ENCODE measurements at regions not wholly inside any gene's neighbourhood (a gene's known extent, or its start where the extent isn't known, plus 50 kb on each side); places are given as distances from the start of the nearest gene placed in this dataset.

- Histone ChIP-seq H4K20me1 (replicated peaks; ENCODE audit: control insufficient read depth, insufficient read depth, low read length) (no peaks in the 10 kb centered on the region), H3K4me3 (no peak overlapping the region), H3K27ac (ENCODE audit: extremely low read depth, low read depth, low read length) (no peak overlapping the region), H3K79me2 (ENCODE audit: control insufficient read depth, insufficient read depth, low read length) (no peaks in the 10 kb centered on the region), H3K9ac (ENCODE audit: insufficient read depth in 1 of 2, low read depth in 2 of 2, low read length in 2 of 2) (no peak overlapping the region), H2AFZ (ENCODE audit: low read depth, low read length) (no peak overlapping the region), H3K27me3 (ENCODE audit: control insufficient read depth in 2 of 2, insufficient read depth in 2 of 2, low read length in 2 of 2) (no peaks in the 10 kb centered on the region), H3K36me3 (ENCODE audit: control insufficient read depth, insufficient read depth, low read length) (no peaks in the 10 kb centered on the region), H3K4me1 (replicated peaks in 1 of 2; ENCODE audit: control insufficient read depth in 2 of 2, insufficient read depth in 2 of 2, low read length in 2 of 2) (no peaks in the 10 kb centered on the region), H3K9me3 (replicated peaks; ENCODE audit: control insufficient read depth, insufficient read depth, low read depth, low read length) (no peaks in the 10 kb centered on the region), H3K4me2 (ENCODE audit: insufficient read depth, low read length) (no peak overlapping the region), H3K9me1 (ENCODE audit: control insufficient read depth, insufficient read depth, low read length) (no peaks in the 10 kb centered on the region)
- CTCF ChIA-PET (ENCODE audit: low intra/inter-chr PET ratio), result no interaction called here
- in situ Hi-C loops (cut with MboI), result no loop called here
- POLR2A ChIA-PET, result no interaction called here
- intact Hi-C loops (cut with micrococcal nuclease), result no loop called here
- BruUV-seq (replicated peaks), result no TSS peak
- 2% methylated on average over 5 of the region's 5 CpGs for WGBS (ENCODE audit: insufficient coverage, low coverage, missing lambda C conversion rate)
- FAIRE-seq (no peak), DNase-seq (ENCODE audit: extremely low read depth in 1 of 4, low spot score in 3 of 4) (no peak), ATAC-seq (no peak)
- TF ChIP-seq U2AF1 (optimal IDR thresholded peaks at IDR 0.05; ENCODE audit: low read depth, low read length) (no peak), CHD7 (IDR thresholded peaks at IDR 0.05; ENCODE audit: low read depth, low read length) (no peak), MIER1 (IDR thresholded peaks at IDR 0.05; ENCODE audit: low read depth) (no peak), NEUROD1 (IDR thresholded peaks at IDR 0.05; ENCODE audit: borderline replicate concordance, low read depth, low read length, partially characterized antibody) (no peak), CBX2 (IDR thresholded peaks at IDR 0.05; ENCODE audit: insufficient read depth, low read length, poor library complexity, severe bottlenecking) (no peak), POLR2H (tag; IDR thresholded peaks at IDR 0.05; ENCODE audit: low read depth) (no peak), JUND (IDR thresholded peaks at IDR 0.05; ENCODE audit: borderline replicate concordance, low read depth, low read length) (no peak), JUND (tag; IDR thresholded peaks at IDR 0.05; ENCODE audit: borderline replicate concordance, low read depth, low read length) (no peak), PTBP1 (IDR thresholded peaks at IDR 0.05; ENCODE audit: low read depth, low read length) (no peak), SOX6 (IDR thresholded peaks at IDR 0.05) (no peak)
Observed at GRCh38 chr5:155189476-155189875, 175.9 kb downstream of the KIF4B start.
